ENCODE measurements at regions not wholly inside any gene's neighbourhood (a gene's known extent, or its start where the extent isn't known, plus 50 kb on each side); places are given as distances from the start of the nearest gene placed in this dataset.

DNA sequence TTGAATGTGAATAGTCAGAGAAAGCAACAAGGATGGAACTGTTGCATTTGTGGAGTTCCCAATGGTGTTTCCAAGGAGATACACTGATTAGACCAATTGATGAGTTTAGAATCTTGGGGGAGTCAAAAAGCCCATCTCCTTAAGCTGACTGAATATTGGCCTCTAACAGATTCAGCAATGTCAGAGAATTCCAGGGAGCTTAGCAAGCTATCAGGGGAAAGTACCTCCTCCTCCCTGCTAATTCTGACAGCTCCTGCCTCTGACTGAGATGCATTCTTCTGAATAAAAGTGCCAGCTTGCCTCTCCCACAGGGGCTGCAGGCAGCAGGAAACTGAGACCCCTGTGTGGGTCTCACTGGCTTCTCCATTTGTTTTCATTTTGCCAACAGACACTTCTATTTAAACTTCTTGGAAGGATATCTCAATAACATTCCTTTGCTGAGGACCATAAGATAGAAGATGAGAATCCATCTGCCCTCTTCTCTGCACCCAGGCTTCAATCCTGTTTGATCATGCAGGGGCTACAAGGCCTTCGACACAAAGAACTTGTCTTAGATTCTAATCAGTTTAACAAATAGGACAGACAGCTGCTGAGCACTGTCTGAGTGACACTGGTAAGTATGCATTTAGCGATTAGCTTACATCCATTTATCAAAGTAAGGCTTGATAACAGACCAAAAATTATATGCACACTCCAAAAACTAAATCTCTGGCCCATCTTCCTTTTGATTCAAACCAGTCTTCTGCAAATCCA is 1080.8 kb downstream of the TUSC7 start:
- Histone ChIP-seq H4K20me1 (ENCODE audit: insufficient read depth, low read length) (no peaks in the 10 kb centered on the region), H3K4me2 (ENCODE audit: low read depth, low read length) (no peak overlapping the region), H3K36me3 (replicated peaks; ENCODE audit: insufficient read depth, low read length) (no peaks in the 10 kb centered on the region), H3K9ac (ENCODE audit: low read length) (no peak overlapping the region), H3K9me2 (replicated peaks; ENCODE audit: insufficient read depth, low read length) (no peaks in the 10 kb centered on the region), H3K4me1 (ENCODE audit: low read length) (no peaks in the 10 kb centered on the region), H3K9me3 (replicated peaks; ENCODE audit: insufficient read depth, low read length) (no peaks in the 10 kb centered on the region), H2AFZ (ENCODE audit: low read length) (no peak overlapping the region), H3K4me3 (ENCODE audit: low read length) (no peak overlapping the region), H3F3A (ENCODE audit: insufficient read depth, low read length) (no peaks in the 10 kb centered on the region), H3K27ac (ENCODE audit: low read length) (no peak overlapping the region), H3K27me3 (replicated peaks; ENCODE audit: insufficient read depth, low read length) (no peaks in the 10 kb centered on the region), H3K79me2 (ENCODE audit: low read length) (no peaks in the 10 kb centered on the region)
- TF ChIP-seq EZH2phosphoT487 (IDR thresholded peaks at IDR 0.05; ENCODE audit: low read length) (no peak), EZH2 (optimal IDR thresholded peaks at IDR 0.05; ENCODE audit: low read depth, low read length) (no peak)
- TF ChIP-seq, protein P1, sequence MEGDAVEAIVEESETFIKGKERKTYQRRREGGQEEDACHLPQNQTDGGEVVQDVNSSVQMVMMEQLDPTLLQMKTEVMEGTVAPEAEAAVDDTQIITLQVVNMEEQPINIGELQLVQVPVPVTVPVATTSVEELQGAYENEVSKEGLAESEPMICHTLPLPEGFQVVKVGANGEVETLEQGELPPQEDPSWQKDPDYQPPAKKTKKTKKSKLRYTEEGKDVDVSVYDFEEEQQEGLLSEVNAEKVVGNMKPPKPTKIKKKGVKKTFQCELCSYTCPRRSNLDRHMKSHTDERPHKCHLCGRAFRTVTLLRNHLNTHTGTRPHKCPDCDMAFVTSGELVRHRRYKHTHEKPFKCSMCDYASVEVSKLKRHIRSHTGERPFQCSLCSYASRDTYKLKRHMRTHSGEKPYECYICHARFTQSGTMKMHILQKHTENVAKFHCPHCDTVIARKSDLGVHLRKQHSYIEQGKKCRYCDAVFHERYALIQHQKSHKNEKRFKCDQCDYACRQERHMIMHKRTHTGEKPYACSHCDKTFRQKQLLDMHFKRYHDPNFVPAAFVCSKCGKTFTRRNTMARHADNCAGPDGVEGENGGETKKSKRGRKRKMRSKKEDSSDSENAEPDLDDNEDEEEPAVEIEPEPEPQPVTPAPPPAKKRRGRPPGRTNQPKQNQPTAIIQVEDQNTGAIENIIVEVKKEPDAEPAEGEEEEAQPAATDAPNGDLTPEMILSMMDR (IDR thresholded peaks at IDR 0.05; ENCODE audit: low read length): no peak
- no peak for DNase-seq

GRCh38 chr3:117793622-117794265 is 1084.2 kb downstream of the TUSC7 start:
- no peak overlapping the region for H3K27ac ChIP-seq (ENCODE audit: low read length)
- no peak overlapping the region for H3K4me3 ChIP-seq (ENCODE audit: low read length)
- no peak overlapping the region for H3K4me2 ChIP-seq (ENCODE audit: low read depth, low read length)
- no peak overlapping the region for H3K9ac ChIP-seq (ENCODE audit: low read length)
- H3K27me3 ChIP-seq (replicated peaks; ENCODE audit: insufficient read depth, low read length): no peaks in the 10 kb centered on the region
- H4K20me1 ChIP-seq (ENCODE audit: insufficient read depth, low read length): no peaks in the 10 kb centered on the region
- no peaks in the 10 kb centered on the region for H3K36me3 ChIP-seq (replicated peaks; ENCODE audit: insufficient read depth, low read length)
- H2AFZ ChIP-seq (ENCODE audit: low read length): no peak overlapping the region
- no peaks in the 10 kb centered on the region for H3K9me2 ChIP-seq (replicated peaks; ENCODE audit: insufficient read depth, low read length)
- H3F3A ChIP-seq (ENCODE audit: insufficient read depth, low read length): no peaks in the 10 kb centered on the region
- TF ChIP-seq EZH2phosphoT487 (IDR thresholded peaks at IDR 0.05; ENCODE audit: low read length): no peak
- TF ChIP-seq, protein P1 (IDR thresholded peaks at IDR 0.05; ENCODE audit: low read length): no peak
- H3K79me2 ChIP-seq (ENCODE audit: low read length): no peaks in the 10 kb centered on the region
- H3K4me1 ChIP-seq (ENCODE audit: low read length): no peaks in the 10 kb centered on the region
- no peaks in the 10 kb centered on the region for H3K9me3 ChIP-seq (replicated peaks; ENCODE audit: insufficient read depth, low read length)
- no peak for DNase-seq

DNA sequence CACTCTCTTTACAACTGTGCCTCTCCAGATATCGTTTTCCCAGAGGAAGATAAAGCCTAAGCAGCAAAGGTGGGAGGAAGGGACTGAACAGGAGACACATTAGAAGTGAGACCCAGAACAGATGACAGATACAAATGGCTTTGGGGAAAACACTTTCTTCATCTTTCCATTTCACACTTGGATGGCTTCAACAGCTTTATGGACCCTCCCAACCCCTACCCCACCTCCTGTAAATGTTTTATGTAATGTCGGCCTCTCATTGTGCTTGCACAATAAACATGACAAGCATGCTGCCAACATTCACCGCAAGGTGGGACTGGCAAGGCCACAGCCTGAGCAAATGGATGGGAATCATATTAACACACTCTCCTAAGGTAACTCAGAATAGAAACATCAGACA is 1088.6 kb downstream of the TUSC7 start:
- no peak overlapping the region for H3K4me2 ChIP-seq (ENCODE audit: low read depth, low read length)
- no peaks in the 10 kb centered on the region for H4K20me1 ChIP-seq (ENCODE audit: insufficient read depth, low read length)
- no peak overlapping the region for H3K9ac ChIP-seq (ENCODE audit: low read length)
- H3K9me2 ChIP-seq (replicated peaks; ENCODE audit: insufficient read depth, low read length): no peaks in the 10 kb centered on the region
- no peak overlapping the region for H3K27ac ChIP-seq (ENCODE audit: low read length)
- TF ChIP-seq EZH2 (optimal IDR thresholded peaks at IDR 0.05; ENCODE audit: low read depth, low read length): no peak
- TF ChIP-seq, protein P1 (IDR thresholded peaks at IDR 0.05; ENCODE audit: low read length): no peak
- no peaks in the 10 kb centered on the region for H3K79me2 ChIP-seq (ENCODE audit: low read length)
- no peaks in the 10 kb centered on the region for H3F3A ChIP-seq (ENCODE audit: insufficient read depth, low read length)
- DNase-seq: no peak
- no peaks in the 10 kb centered on the region for H3K36me3 ChIP-seq (replicated peaks; ENCODE audit: insufficient read depth, low read length)
- H3K9me3 ChIP-seq (replicated peaks; ENCODE audit: insufficient read depth, low read length): no peaks in the 10 kb centered on the region
- H2AFZ ChIP-seq (ENCODE audit: low read length): no peak overlapping the region
- no peak overlapping the region for H3K4me3 ChIP-seq (ENCODE audit: low read length)
- no peaks in the 10 kb centered on the region for H3K4me1 ChIP-seq (ENCODE audit: low read length)
- no peaks in the 10 kb centered on the region for H3K27me3 ChIP-seq (replicated peaks; ENCODE audit: insufficient read depth, low read length)

Data from MM.1S (cell line).